Astrocyte of the spinal cord (primary cell): ENCODE measurements at regions not wholly inside any gene's neighbourhood (a gene's known extent, or its start where the extent isn't known, plus 50 kb on each side); places are given as distances from the start of the nearest gene placed in this dataset.

Experiments used
- DNase-seq: peaks from one replicate; pipeline ENCODE4 v3.0.0; 2011; ENCODE audit warnings: low read depth, low spot score
- H3K4me3 ChIP-seq: 2 replicates; pipeline ENCODE4 v1.5.1; 2011; ENCODE audit warnings: low read depth, mild to moderate bottlenecking, low read length, moderate library complexity
- CTCF ChIP-seq: IDR thresholded peaks from 2 replicates; pipeline ENCODE4 v1.5.1; 2012; ENCODE audit warnings: low read depth, mild to moderate bottlenecking, low read length, inconsistent platforms
- in situ Hi-C: cut with HindIII; loops from 2 replicates; pipeline ENCODE4 v1.10.0; 2017; ENCODE audit warnings: low sequenced_read_pairs

- in situ Hi-C loops = no loop called here
- no peak for TF ChIP-seq CTCF
- peak; percentile 22 for DNase-seq
- no peak overlapping the region for H3K4me3 ChIP-seq
Observed at GRCh38 chr9:79263628-79264027, 308.1 kb upstream of the TLE4 start.

GRCh38 chr9:79264041-79264440 is 307.7 kb upstream of the TLE4 start:
- no peak for DNase-seq
- no peak for TF ChIP-seq CTCF
- in situ Hi-C loops = no loop called here
- H3K4me3 ChIP-seq = no peak overlapping the region

- DNase-seq = no peak
- TF ChIP-seq CTCF = no peak
- H3K4me3 ChIP-seq = no peak overlapping the region
- in situ Hi-C loops = no loop called here
Observed at GRCh38 chr9:79264511-79265355, 307.0 kb upstream of the TLE4 start.

GRCh38 chr9:79266986-79267385 is 304.8 kb upstream of the TLE4 start:
- H3K4me3 ChIP-seq = no peak overlapping the region
- no peak for DNase-seq
- no peak for TF ChIP-seq CTCF
- in situ Hi-C loops = no loop called here

GRCh38 chr9:79268806-79269205 is 303.0 kb upstream of the TLE4 start:
- in situ Hi-C loops = no loop called here
- H3K4me3 ChIP-seq = no peak overlapping the region
- DNase-seq = no peak
- no peak for TF ChIP-seq CTCF

GRCh38 chr9:79273311-79273710 is 298.5 kb upstream of the TLE4 start:
- no peak for DNase-seq
- TF ChIP-seq CTCF = no peak
- in situ Hi-C loops = no loop called here
- no peak overlapping the region for H3K4me3 ChIP-seq
